Right ventricle myocardium superior (tissue), 1 donor: ENCODE measurements at regions not wholly inside any gene's neighbourhood (a gene's known extent, or its start where the extent isn't known, plus 50 kb on each side); places are given as distances from the start of the nearest gene placed in this dataset.
A peak's percentile ranks its signal among the peaks of the same experiment; 100 is the strongest.
"Not testable (repeated sequence)": the region's sequence is repeated elsewhere in the genome, so short reads cannot be mapped to it uniquely, and the experiment has no call there.

Source experiments
- ATAC-seq: fragments of 200-7000 bp; cut with Tn5 transposase; one replicate; pipeline ENCODE4 v1.9.1; 2020; ENCODE audit warnings: mild to moderate bottlenecking; ENCODE audit not compliant: poor library complexity
- DNase-seq: peaks from one replicate; pipeline ENCODE4 v3.0.0-alpha.2; 2020
- intact Hi-C: fragments of 100-400 bp; cut with DNase I; formaldehyde crosslinking; loops from one replicate; pipeline ENCODE4 v1.11.2; 2022
- donor health status: DM: no; HTN: yes; CAD: no; lungs with severe emphysema.

GRCh38 chr15:53923741-53924140 is 54.5 kb upstream of the UNC13C start:
- DNase-seq, intact Hi-C loops, ATAC-seq: not testable (repeated sequence)

GRCh38 chr15:53918180-53919079 is 59.8 kb upstream of the UNC13C start:
- intact Hi-C loops, result no loop called here
- DNase-seq (no peak), ATAC-seq (peak; percentile 31)

- DNase-seq (no peak), ATAC-seq (no peak)
- intact Hi-C loops, result no loop called here
Observed at GRCh38 chr15:53917109-53917508, 61.1 kb upstream of the UNC13C start.

GRCh38 chr15:53911431-53911830 is 66.8 kb upstream of the UNC13C start:
- intact Hi-C loops, result no loop called here
- DNase-seq, result no peak
- no peak for ATAC-seq

- DNase-seq (no peak), ATAC-seq (no peak)
- intact Hi-C loops, result no loop called here
Observed at GRCh38 chr15:53910852-53911251, 67.4 kb upstream of the UNC13C start.

- intact Hi-C loops, result no loop called here
Observed at GRCh38 chr15:53910236-53910849, 67.9 kb upstream of the UNC13C start.

GRCh38 chr15:53903129-53903528 is 75.1 kb upstream of the UNC13C start:
- no peak for DNase-seq
- intact Hi-C loops, result no loop called here
- no peak for ATAC-seq

More at GRCh38 chr15:53910236-53910849, 67.9 kb upstream of the UNC13C start:
- DNase-seq (no peak), ATAC-seq (no peak)

- ATAC-seq, DNase-seq, intact Hi-C loops: not testable (repeated sequence)
Observed at GRCh38 chr15:53893468-53893867, 84.8 kb upstream of the UNC13C start.

- intact Hi-C loops, DNase-seq, ATAC-seq: not testable (repeated sequence)
Observed at GRCh38 chr15:53891862-53892261, 86.4 kb upstream of the UNC13C start.

GRCh38 chr15:53884441-53884840 is 93.8 kb upstream of the UNC13C start:
- intact Hi-C loops, result no loop called here
- no peak for ATAC-seq
- no peak for DNase-seq

- intact Hi-C loops, result no loop called here
- no peak for ATAC-seq
- DNase-seq, result no peak
Observed at GRCh38 chr15:53882311-53882710, 95.9 kb upstream of the UNC13C start.

GRCh38 chr15:53880357-53880756 is 97.9 kb upstream of the UNC13C start:
- intact Hi-C loops, result no loop called here
- no peak for ATAC-seq
- DNase-seq, result no peak

GRCh38 chr15:53875711-53876110 is 102.5 kb upstream of the UNC13C start:
- no peak for DNase-seq
- intact Hi-C loops, result no loop called here
- ATAC-seq, result no peak

GRCh38 chr15:53875139-53875538 is 103.1 kb upstream of the UNC13C start:
- ATAC-seq, result no peak
- intact Hi-C loops, result no loop called here
- DNase-seq, result no peak

GRCh38 chr15:53872410-53872809 is 105.8 kb upstream of the UNC13C start:
- intact Hi-C loops, result no loop called here
- ATAC-seq, result no peak

GRCh38 chr15:53869806-53870073 is 108.5 kb upstream of the UNC13C start:
- no peak for ATAC-seq
- DNase-seq, result no peak
- intact Hi-C loops, result no loop called here

More at GRCh38 chr15:53872410-53872809, 105.8 kb upstream of the UNC13C start:
- no peak for DNase-seq

GRCh38 chr15:53869044-53869805 is 109.0 kb upstream of the UNC13C start:
- DNase-seq, result no peak
- no peak for ATAC-seq
- intact Hi-C loops, result no loop called here

GRCh38 chr15:53862386-53862785 is 102.9 kb upstream of the WDR72 start:
- intact Hi-C loops, result no loop called here
- ATAC-seq (no peak), DNase-seq (no peak)

- intact Hi-C loops, result no loop called here
- DNase-seq (no peak), ATAC-seq (no peak)
Observed at GRCh38 chr15:53861792-53862191, 102.3 kb upstream of the WDR72 start.
